ENCODE measurements at regions not wholly inside any gene's neighbourhood (a gene's known extent, or its start where the extent isn't known, plus 50 kb on each side); places are given as distances from the start of the nearest gene placed in this dataset.

- Mint-ChIP-seq H3K9me3 (ENCODE audit: low read depth) (peaks cover 20% of the 10 kb centered on the region), H3K36me3 (ENCODE audit: low read depth) (no peaks in the 10 kb centered on the region), H3K4me3 (ENCODE audit: unreplicated experiment) (no peak overlapping the region), H3K27ac (ENCODE audit: unreplicated experiment) (no peak overlapping the region), H3K4me1 (ENCODE audit: low read depth) (no peaks in the 10 kb centered on the region), H3K27me3 (ENCODE audit: low read depth) (peaks cover 5% of the 10 kb centered on the region)
- no peak for TF ChIP-seq CTCF (IDR thresholded peaks at IDR 0.05)
- no peak for DNase-seq (ENCODE audit: low spot score)
Observed at GRCh38 chr12:78430551-78430950, 434.0 kb upstream of the SYT1 start.

GRCh38 chr12:78431931-78432330 is 432.6 kb upstream of the SYT1 start:
- Mint-ChIP-seq H3K36me3 (ENCODE audit: low read depth) (no peaks in the 10 kb centered on the region), H3K27me3 (ENCODE audit: low read depth) (peaks cover 1% of the 10 kb centered on the region), H3K27ac (ENCODE audit: unreplicated experiment) (no peak overlapping the region), H3K4me1 (ENCODE audit: low read depth) (no peaks in the 10 kb centered on the region), H3K9me3 (ENCODE audit: low read depth) (peaks cover 25% of the 10 kb centered on the region), H3K4me3 (ENCODE audit: unreplicated experiment) (no peak overlapping the region)
- no peak for DNase-seq (ENCODE audit: low spot score)
- TF ChIP-seq CTCF (IDR thresholded peaks at IDR 0.05), result no peak

- Mint-ChIP-seq H3K27ac (ENCODE audit: unreplicated experiment) (no peak overlapping the region), H3K4me1 (ENCODE audit: low read depth) (no peaks in the 10 kb centered on the region), H3K9me3 (ENCODE audit: low read depth) (peaks cover 30% of the 10 kb centered on the region), H3K4me3 (ENCODE audit: unreplicated experiment) (no peak overlapping the region), H3K36me3 (ENCODE audit: low read depth) (no peaks in the 10 kb centered on the region), H3K27me3 (ENCODE audit: low read depth) (peaks cover 7% of the 10 kb centered on the region)
- no peak for TF ChIP-seq CTCF (IDR thresholded peaks at IDR 0.05)
- DNase-seq (ENCODE audit: low spot score), result no peak
Observed at GRCh38 chr12:78439666-78440065, 424.9 kb upstream of the SYT1 start.

GRCh38 chr12:78441737-78442453 is 422.7 kb upstream of the SYT1 start:
- H3K4me1 Mint-ChIP-seq (ENCODE audit: low read depth), result no peaks in the 10 kb centered on the region
- no peaks in the 10 kb centered on the region for H3K36me3 Mint-ChIP-seq (ENCODE audit: low read depth)
- peaks cover 10% of the 10 kb centered on the region for H3K27me3 Mint-ChIP-seq (ENCODE audit: low read depth)
- no peak for DNase-seq (ENCODE audit: low spot score)
- H3K4me3 Mint-ChIP-seq (ENCODE audit: unreplicated experiment), result no peak overlapping the region
- no peak for TF ChIP-seq CTCF (IDR thresholded peaks at IDR 0.05)
- H3K9me3 Mint-ChIP-seq (ENCODE audit: low read depth), result peaks cover 16% of the 10 kb centered on the region
- no peak overlapping the region for H3K27ac Mint-ChIP-seq (ENCODE audit: unreplicated experiment)

- no peak overlapping the region for H3K27ac Mint-ChIP-seq (ENCODE audit: unreplicated experiment)
- no peak for DNase-seq (ENCODE audit: low spot score)
- no peak overlapping the region for H3K4me3 Mint-ChIP-seq (ENCODE audit: unreplicated experiment)
- no peaks in the 10 kb centered on the region for H3K36me3 Mint-ChIP-seq (ENCODE audit: low read depth)
- H3K27me3 Mint-ChIP-seq (ENCODE audit: low read depth), result peaks cover 12% of the 10 kb centered on the region
- no peaks in the 10 kb centered on the region for H3K4me1 Mint-ChIP-seq (ENCODE audit: low read depth)
- TF ChIP-seq CTCF (IDR thresholded peaks at IDR 0.05), result no peak
- H3K9me3 Mint-ChIP-seq (ENCODE audit: low read depth), result peaks cover 12% of the 10 kb centered on the region
Observed at GRCh38 chr12:78442454-78442801, 422.1 kb upstream of the SYT1 start.

All from chondrocyte (in vitro differentiated cells).